K562 (cell line): ENCODE measurements at regions not wholly inside any gene's neighbourhood (a gene's known extent, or its start where the extent isn't known, plus 50 kb on each side); places are given as distances from the start of the nearest gene placed in this dataset.

Experiments used
- ATAC-seq: fragments of 200-7000 bp; cut with Tn5 transposase; 3 replicates; pipeline ENCODE4 v1.9.1; 2020; ENCODE audit warnings: moderate library complexity
- BruUV-seq: library from RNA; stranded (reverse); fragments of 400-500 nt; replicated peaks from 2 replicates; lab custom pipeline; 2021; lab: Mats Ljungman, UMichigan
- CTCF ChIA-PET: fragments of 300-600 bp; formaldehyde crosslinking; extraction: SDS; loops from one replicate; lab custom pipeline; 2021; ENCODE audit warnings: low intra/inter-chr PET ratio; lab: Yijun Ruan, JAX
- POLR2A ChIA-PET: fragments of 300-600, 350-650 bp; sonication (Branson Sonifier 250); formaldehyde crosslinking; extraction: SDS; loops from one replicate; lab custom pipeline; 2021; ENCODE audit warnings: antibody characterized with exemption, inconsistent platforms; lab: Yijun Ruan, JAX
- DNase-seq, 4 experiments: peaks; one replicate each; pipeline versions ENCODE4 v3.0.0 to v3.0.0-alpha.2; 2011 to 2018; ENCODE audit warnings: low spot score in 3 of 4, mixed read lengths in 3 of 4; ENCODE audit errors: extremely low read depth in 1 of 4
- FAIRE-seq: peaks from 2 replicates; lab custom pipeline; 2011; peaks lifted over from hg19 to GRCh38; lab: Jason Lieb, UNC
- H2AFZ ChIP-seq: 2 replicates; pipeline ENCODE4 v1.6.0; 2011; ENCODE audit warnings: low read depth, low read length, control low read depth, inconsistent platforms
- H3K27ac ChIP-seq: fragments of 200-600 bp; 3 replicates; pipeline ENCODE4 v1.8.0; 2011; ENCODE audit warnings: low read depth, mild to moderate bottlenecking, control low read depth, inconsistent platforms, low read length, moderate library complexity, mixed read lengths; ENCODE audit errors: extremely low read depth
- H3K27me3 ChIP-seq, 2 experiments: fragments of 300-600 bp in 1 of 2; 2 replicates in 1 of 2; 3 replicates in 1 of 2; pipeline versions ENCODE4 v1.6.0 to v1.8.0; 2011; ENCODE audit warnings: inconsistent platforms in 2 of 2, low read length in 2 of 2, mild to moderate bottlenecking in 1 of 2, mixed read lengths in 1 of 2, moderate library complexity in 1 of 2; ENCODE audit not compliant: control insufficient read depth in 2 of 2, insufficient read depth in 2 of 2
- H3K36me3 ChIP-seq: fragments of 300-600 bp; 3 replicates; pipeline ENCODE4 v1.8.0; 2011; ENCODE audit warnings: mild to moderate bottlenecking, low read length, inconsistent platforms; ENCODE audit not compliant: control insufficient read depth, insufficient read depth
- H3K4me1 ChIP-seq, 2 experiments: fragments of 200-600 bp in 1 of 2; replicated peaks in 1 of 2; 2 replicates in 1 of 2; 3 replicates in 1 of 2; pipeline versions ENCODE4 v1.5.1 to v1.8.0; 2011; ENCODE audit warnings: inconsistent platforms in 2 of 2, low read length in 2 of 2, mild to moderate bottlenecking in 1 of 2, mixed read lengths in 1 of 2, moderate library complexity in 1 of 2; ENCODE audit not compliant: control insufficient read depth in 2 of 2, insufficient read depth in 2 of 2
- H3K4me2 ChIP-seq: 2 replicates; pipeline ENCODE4 v1.6.1; 2011; ENCODE audit warnings: low read length, control low read depth, inconsistent platforms, mixed read lengths; ENCODE audit not compliant: insufficient read depth
- H3K4me3 ChIP-seq: fragments of 200-600 bp; sonication (generic), shearing (Covaris generic); 2 replicates; pipeline ENCODE4 v1.5.1; 2016; ENCODE audit warnings: control low read depth, inconsistent platforms
- H3K79me2 ChIP-seq: fragments of 200-600 bp; 3 replicates; pipeline ENCODE4 v1.8.0; 2011; ENCODE audit warnings: low read length, inconsistent platforms; ENCODE audit not compliant: control insufficient read depth, insufficient read depth
- H3K9ac ChIP-seq, 2 experiments: 2 replicates each; pipeline versions ENCODE4 v1.6.0 to v1.6.1; 2011; ENCODE audit warnings: low read depth in 2 of 2, low read length in 2 of 2, control low read depth in 1 of 2, inconsistent platforms in 1 of 2, mild to moderate bottlenecking in 1 of 2, mixed read lengths in 1 of 2; ENCODE audit not compliant: insufficient read depth in 1 of 2
- H3K9me1 ChIP-seq: one replicate; pipeline ENCODE4 v1.6.0; 2011; ENCODE audit warnings: inconsistent platforms, mild to moderate bottlenecking, low read length, moderate library complexity; ENCODE audit not compliant: control insufficient read depth, insufficient read depth
- H3K9me3 ChIP-seq: replicated peaks from 2 replicates; pipeline ENCODE4 v1.5.1; 2011; ENCODE audit warnings: low read depth, low read length, inconsistent platforms; ENCODE audit not compliant: control insufficient read depth, insufficient read depth
- H4K20me1 ChIP-seq: replicated peaks from 2 replicates; pipeline ENCODE4 v1.6.1; 2011; ENCODE audit warnings: low read length, inconsistent platforms, mixed read lengths; ENCODE audit not compliant: control insufficient read depth, insufficient read depth
- IRF1 ChIP-seq: sonication (generic); formaldehyde crosslinking; IDR thresholded peaks from 2 replicates; pipeline ENCODE4 v1.8.0; 2022; ENCODE audit warnings: missing genetic modification reagents, mild to moderate bottlenecking, borderline replicate concordance
- WGBS: fragments of 100-300 bp; shearing (Covaris generic); methylation state at CpG from one replicate; pipeline ENCODE4 v1.1.6; 2016; ENCODE audit warnings: low coverage, mixed read lengths; ENCODE audit not compliant: insufficient coverage; ENCODE audit errors: missing lambda C conversion rate; 5-methylcytosine and 5-hydroxymethylcytosine counted together
- in situ Hi-C: fragments of 300-500 bp; cut with MboI; formaldehyde crosslinking; loops from 4 replicates; pipeline ENCODE4 v1.15.0; 2018; ENCODE audit warnings: inconsistent platforms, mixed read lengths
- intact Hi-C: fragments of 100-400 bp; cut with micrococcal nuclease; formaldehyde crosslinking; loops from 2 replicates; pipeline ENCODE4 v1.14.2; 2022
- TF ChIP-seq, protein P1 (sequence below), 2 experiments: IDR thresholded peaks in 1 of 2; conservative IDR thresholded peaks in 1 of 2; 2 replicates each; pipeline ENCODE4 v1.6.1; 2016; ENCODE audit warnings: low read depth in 2 of 2, mild to moderate bottlenecking in 1 of 2, missing compliant biosample characterization in 1 of 2, missing genetic modification characterization in 1 of 2, moderate library complexity in 1 of 2

DNA sequence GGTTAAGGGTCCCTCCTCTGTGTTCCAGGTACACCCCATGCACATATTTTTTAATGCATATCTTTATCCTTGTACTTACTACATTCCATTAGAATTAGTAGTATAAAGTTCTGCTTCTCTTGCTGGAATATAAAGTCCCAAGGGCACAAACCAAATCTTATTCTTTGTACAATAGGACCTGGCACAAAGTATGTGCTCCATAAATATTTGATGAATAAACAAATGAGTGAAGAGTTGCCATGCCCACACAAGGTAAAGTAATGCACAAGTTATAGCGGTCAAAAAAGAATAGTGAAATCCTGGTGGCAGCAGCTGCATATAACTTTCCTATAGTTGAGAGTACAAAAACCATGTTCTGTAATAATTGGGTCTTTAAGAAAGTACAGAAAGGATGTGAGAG lies 82.1 kb upstream of the BMP4 start:
- DNase-seq (no peak), ATAC-seq (no peak), FAIRE-seq (no peak)
- Histone ChIP-seq H3K9me1 (no peaks in the 10 kb centered on the region), H3K27ac (no peak overlapping the region), H3K36me3 (no peaks in the 10 kb centered on the region), H4K20me1 (no peaks in the 10 kb centered on the region), H3K9ac (no peak overlapping the region), H3K4me3 (no peak overlapping the region), H3K79me2 (no peaks in the 10 kb centered on the region), H3K4me1 (no peaks in the 10 kb centered on the region), H3K9me3 (no peaks in the 10 kb centered on the region), H2AFZ (no peak overlapping the region), H3K27me3 (no peaks in the 10 kb centered on the region), H3K4me2 (no peak overlapping the region)
- 0% methylated on average over 1 of the region's 1 CpG for WGBS
- TF ChIP-seq IRF1 (CRISPR knock-in tag), result no peak
- TF ChIP-seq, protein P1, sequence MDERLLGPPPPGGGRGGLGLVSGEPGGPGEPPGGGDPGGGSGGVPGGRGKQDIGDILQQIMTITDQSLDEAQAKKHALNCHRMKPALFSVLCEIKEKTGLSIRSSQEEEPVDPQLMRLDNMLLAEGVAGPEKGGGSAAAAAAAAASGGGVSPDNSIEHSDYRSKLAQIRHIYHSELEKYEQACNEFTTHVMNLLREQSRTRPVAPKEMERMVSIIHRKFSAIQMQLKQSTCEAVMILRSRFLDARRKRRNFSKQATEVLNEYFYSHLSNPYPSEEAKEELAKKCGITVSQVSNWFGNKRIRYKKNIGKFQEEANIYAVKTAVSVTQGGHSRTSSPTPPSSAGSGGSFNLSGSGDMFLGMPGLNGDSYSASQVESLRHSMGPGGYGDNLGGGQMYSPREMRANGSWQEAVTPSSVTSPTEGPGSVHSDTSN (CRISPR knock-in tag; IDR thresholded peaks at IDR 0.05; ENCODE audit: low read depth), result no peak
- TF ChIP-seq, protein P1 (tag; conservative IDR thresholded peaks at IDR 0.05; ENCODE audit: low read depth), result no peak
- BruUV-seq, result no TSS peak
- ChIA-PET CTCF (no interaction called here), POLR2A (no interaction called here)
- in situ Hi-C loops (no loop called here), intact Hi-C loops (no loop called here)
